Suppressor macrophage treated with lipopolysaccharide for 1 hour (primary cell): ENCODE measurements at regions not wholly inside any gene's neighbourhood (a gene's known extent, or its start where the extent isn't known, plus 50 kb on each side); places are given as distances from the start of the nearest gene placed in this dataset.
"Not testable (repeated sequence)": the region's sequence is repeated elsewhere in the genome, so short reads cannot be mapped to it uniquely, and the experiment has no call there.

ENCODE experiments used
- DNase-seq, 3 donors: peaks; one replicate each; pipeline ENCODE4 v3.0.0-alpha.2; 2020 to 2022

DNA sequence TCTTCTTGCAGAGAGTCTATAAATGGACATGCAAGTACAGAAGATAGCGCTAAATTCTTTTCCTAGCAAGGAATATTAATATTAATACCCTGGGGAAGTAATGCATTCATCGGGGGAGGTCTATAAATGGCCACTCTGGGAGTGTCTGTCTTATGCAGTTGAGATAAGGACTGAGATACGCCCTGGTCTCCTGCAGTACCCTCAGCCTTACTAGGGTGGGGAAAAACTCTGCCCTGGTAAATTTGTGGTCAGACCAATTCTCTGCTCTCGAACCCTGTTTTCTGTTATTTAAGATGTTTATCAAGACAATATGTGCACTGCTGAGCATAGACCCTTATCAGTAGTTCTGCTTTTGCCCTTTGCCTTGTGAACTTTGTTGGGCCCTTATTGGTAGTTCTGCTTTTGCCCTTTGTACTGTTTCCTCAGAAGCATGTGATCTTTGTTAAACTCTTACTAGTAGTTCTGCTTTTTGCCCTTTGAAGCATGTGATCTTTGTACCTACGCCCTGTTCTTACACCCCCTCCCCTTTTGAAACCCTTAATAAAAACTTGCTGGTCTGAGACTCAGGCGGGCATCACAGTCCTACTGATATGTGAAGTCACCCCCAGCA lies 1956.2 kb downstream of the PCDH9 start:
- DNase-seq = peak in 1 of 3 donors; percentile 1

DNA sequence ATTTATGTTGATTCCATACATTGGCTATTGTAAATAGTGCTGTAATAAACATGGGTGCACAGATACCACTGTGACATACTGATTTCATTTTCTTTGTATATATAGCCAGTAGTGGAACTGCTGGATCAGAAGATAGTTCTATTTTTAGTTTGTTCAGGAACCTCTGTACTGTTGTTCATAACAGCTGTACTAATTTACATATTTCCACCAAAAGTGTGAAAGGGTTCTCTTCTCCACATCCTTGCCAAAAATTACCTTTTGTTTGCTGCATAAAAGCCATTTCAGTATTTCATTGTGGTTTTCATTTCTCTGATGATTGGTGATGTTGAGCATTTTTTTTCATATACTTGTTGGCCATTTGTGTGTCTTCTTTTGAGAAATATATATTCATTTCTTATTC lies 1962.1 kb downstream of the PCDH9 start:
- no peak for DNase-seq

GRCh38 chr13:65265988-65266387 lies 1964.1 kb downstream of the PCDH9 start:
- DNase-seq = no peak

DNA sequence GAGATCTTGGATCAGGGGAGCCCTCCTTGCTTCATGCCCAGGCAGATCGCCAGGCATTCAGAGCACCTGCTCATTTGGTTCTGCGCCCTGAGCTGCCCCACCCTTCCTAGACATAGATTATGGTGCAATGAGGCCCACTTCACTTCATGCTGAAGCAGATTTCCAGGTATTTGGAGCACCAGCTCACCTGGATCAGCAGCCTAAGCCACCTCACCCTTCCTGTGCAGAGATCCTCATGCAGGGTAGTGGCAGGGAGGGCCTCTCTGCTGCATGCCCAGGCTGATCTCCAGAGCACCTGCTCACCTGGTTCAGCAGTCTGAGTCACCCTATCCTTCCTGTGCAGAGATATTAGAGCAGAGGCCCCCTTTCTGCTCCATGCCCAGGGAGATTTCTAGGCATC lies 1966.1 kb downstream of the PCDH9 start:
- no peak for DNase-seq

DNA sequence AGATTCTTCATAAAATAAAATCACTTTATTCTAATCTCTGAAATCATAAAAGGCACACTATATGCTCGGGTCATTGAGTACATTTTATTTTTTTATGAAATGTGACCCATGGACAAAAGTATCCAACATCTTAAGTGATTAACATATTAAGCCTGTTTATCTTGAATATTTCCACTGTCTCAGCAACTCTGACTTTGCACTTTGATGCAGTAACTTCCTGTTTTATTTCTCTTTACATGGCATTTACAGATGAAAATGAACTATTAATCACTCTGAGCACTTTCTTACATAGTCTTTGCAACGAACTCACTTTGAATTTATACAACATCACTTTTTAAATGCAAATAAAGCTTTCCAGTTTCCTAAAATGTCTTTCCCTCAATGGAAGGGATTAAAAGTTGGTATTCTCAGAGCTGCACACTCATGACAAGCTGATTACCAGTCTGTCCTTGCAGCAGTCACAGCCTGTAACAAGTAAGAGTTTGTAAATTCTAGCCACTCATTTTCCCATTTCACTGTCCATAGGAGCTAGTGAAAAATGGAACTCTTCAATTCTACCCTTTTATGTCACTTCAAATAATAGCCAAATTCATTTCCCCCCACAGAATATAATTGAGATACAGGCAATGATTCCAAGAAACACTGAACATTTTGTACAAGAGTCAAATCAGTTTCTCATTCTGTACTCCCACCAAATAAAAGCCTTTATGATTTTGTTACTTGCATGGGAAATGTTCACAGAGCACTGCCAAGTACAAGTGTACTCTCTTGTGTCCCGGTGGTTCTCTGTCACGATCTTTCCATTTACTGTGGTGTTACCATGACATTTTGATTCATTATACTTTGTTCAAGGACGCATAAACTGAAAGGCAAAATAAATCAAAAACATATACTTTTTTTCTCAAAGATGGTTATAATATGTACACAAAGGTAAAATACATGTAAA lies 1968.9 kb downstream of the PCDH9 start:
- DNase-seq = peak; percentile 1 to 25 (median 24)

DNA sequence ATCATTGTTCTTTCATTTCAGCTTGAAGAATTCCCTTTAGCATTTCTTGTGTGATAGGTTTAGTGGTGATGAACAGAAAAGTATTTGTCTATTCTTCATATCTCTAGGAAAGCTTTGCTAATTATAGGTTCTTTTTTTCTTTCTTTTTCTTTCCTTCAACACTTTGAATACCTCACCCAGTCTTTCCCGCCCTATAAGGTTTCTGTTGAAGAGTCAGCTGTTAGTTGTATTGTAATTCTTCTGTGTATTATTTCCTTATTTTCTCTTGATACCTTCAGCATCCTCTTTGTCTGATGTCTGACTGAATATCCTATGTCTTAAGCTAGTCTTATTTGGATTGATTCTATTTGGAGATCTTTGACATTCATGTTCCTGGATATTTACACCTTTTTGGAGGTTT lies 1989.4 kb downstream of the PCDH9 start:
- no peak for DNase-seq

GRCh38 chr13:65236841-65237418 lies 1993.2 kb downstream of the PCDH9 start:
- no peak for DNase-seq

- no peak for DNase-seq
Observed at GRCh38 chr13:65217471-65217995, 2012.6 kb downstream of the PCDH9 start.

GRCh38 chr13:65202845-65203244 lies 2027.3 kb downstream of the PCDH9 start:
- DNase-seq = not testable (repeated sequence)

DNA sequence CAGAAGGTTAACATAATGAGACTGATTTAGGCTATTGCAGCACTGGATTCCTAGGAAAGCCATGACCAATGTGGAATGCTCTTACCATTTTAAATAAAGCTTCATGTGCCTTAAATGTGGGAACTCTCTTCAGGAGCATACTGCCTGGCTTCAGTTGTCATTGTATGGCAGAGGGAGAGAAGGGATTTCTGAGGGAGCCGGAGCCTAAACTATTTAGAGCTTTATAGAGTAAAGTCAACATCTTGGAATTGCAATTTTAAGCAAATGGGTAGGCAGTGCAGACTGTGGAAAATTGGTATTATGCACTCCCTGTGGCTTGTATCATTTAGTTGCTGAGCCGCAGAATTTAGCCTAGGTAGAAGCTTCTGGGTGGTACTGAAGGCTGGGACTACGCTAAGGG lies 2041.4 kb downstream of the PCDH9 start:
- no peak for DNase-seq

GRCh38 chr13:65168026-65168425 lies 2062.1 kb downstream of the PCDH9 start:
- DNase-seq = no peak

DNA sequence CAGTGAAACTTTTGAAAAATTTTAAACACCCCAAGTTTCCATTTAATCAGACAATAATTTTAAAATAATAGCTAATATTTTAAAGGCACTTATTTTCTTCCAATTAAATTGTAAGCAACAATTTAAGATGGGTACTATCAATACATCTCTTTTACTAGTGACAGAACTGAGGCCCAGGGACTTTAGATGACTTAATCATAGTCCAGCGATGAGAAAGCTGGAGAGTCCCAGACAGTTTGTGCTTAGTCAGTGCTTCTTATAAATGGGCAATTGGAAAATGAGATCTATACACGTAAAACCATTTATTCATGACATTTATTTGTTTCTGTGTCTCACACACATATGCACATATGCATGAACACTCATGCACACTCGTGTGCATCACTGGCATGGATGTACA lies 2063.5 kb downstream of the PCDH9 start:
- no peak for DNase-seq

- no peak for DNase-seq
Observed at GRCh38 chr13:65159803-65160202, 2070.3 kb downstream of the PCDH9 start.

GRCh38 chr13:65155861-65156260 lies 2074.3 kb downstream of the PCDH9 start:
- no peak for DNase-seq

DNA sequence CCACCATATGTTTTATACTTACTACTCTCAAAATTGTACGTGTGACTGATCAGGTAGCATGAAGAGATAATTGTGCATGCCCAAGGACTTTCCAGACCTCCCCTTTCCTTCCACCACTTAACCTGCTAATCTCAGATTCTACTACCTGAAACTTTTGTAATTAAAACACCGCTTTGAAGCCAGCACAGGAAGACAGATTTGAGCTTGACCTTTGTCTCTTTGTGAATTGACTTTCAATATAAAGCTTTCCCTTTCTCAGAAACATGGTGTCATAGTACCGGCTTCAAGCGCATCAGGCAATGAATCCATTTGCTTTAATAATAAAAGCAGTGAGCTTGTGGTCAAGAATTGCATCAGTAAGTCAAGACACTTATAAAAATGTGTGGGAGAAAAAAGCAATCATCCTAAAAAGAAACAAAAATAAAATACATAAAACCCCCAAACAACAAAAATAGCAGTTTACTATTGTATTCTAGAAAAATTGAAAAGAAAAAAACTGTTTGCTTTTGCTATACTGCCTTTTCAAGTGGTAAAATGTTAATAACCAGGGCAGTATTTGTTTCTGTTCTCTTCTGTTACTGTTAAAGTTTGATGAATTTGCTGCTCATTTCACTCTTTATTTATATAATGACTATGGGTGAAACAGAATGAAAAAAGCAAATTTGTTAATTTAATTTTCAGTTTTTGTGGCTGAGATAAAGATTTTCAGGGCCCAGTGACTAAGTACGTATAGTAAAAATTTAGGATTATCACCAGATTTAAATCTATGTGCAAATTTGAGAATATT lies 2075.3 kb downstream of the PCDH9 start:
- no peak for DNase-seq

GRCh38 chr13:65149687-65150086 lies 2080.4 kb downstream of the PCDH9 start:
- no peak for DNase-seq

DNA sequence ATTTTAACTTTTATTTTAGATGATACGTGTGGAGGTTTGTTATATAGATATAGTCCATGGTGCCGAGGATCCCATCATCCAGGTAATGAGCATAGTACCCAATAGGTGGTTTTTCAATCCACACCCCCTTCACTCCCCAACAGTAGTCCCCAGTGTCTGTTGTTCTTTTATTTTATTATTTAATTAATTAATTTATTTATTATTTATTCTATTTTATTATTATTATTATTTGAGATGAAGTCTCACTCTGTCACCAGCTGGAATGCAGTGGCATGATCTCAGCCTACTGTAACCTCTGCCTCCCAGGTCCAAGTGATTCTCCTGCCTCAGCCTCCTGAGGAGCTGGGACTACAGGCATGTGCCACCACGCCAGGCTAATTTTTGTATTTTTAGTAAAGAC lies 2086.2 kb downstream of the PCDH9 start:
- no peak for DNase-seq

DNA sequence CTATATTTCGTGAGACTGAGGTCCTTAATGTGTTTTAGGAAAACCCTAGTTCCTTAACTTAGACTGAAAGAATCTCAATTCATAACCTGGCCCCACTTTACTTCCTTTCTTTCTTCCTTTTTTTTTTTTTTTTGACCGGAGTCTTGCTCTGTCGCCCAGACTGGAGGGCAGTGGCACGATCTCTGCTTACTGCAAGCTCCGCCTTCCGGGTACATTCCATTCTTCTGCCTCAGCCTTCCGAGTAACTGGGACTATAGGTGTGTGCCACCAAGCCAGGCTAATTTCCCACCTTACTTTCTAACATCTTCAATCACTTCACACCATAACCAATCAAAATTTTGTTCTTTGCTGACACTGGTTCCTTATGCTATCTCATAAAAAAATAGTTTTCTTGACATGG lies 2097.0 kb downstream of the PCDH9 start:
- no peak for DNase-seq

DNA sequence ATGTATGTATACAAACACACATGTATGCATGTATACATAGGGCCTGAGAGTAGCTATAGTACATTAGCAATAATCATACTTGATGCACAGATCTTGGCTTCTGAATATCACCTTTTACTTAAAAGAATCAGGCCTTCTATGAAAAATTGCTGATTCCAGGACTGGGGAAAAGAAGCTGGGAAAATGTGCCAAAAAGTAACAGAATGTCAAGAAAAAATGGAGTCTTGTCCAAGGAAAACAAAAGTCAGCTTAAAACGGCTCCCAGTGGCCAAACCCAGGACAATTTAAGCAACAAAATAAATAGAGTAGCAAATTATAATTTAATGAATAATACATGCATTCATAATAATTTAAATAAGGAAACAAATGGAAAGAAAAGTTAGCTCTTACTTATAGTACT lies 2104.9 kb downstream of the PCDH9 start:
- DNase-seq = no peak

DNA sequence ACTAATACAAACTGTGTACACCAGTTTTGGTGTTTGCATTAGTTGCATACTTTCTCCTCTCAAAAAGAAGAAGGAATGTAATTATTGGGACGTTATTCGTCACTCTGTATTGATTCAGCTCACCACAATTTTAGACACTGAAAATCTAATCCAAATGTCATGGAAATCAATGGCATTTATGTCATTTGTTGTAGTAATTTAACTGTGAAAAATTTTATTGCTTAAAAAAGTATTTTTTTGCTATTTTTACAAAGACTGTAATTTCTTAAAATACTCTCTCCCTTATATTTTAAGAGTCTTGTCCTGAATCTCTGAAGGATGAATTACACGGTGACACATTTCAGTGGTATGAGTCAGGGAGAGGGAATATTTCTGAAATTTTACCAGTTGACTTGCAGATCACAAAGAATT lies 2117.6 kb downstream of the PCDH9 start:
- DNase-seq = no peak

DNA sequence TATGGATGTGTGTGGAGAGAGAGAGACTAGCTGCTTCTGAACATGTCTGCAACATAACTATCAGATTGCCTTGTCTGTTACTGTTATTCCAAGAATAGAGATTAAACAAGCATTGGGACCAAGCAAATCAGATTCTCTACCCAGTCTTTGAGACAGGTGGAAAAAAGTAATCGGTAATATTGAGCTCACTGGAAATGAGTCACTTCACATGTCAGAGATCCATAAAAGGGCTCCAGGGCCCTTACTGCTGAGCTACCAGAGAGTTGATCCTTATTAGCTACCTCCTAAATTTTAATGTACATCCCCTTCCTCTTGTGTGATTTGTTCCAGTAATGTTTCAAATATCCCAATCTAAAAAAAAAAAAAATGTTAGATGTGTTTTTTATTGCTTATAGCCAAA lies 2118.0 kb downstream of the PCDH9 start:
- no peak for DNase-seq

GRCh38 chr13:65111223-65111622 lies 2118.9 kb downstream of the PCDH9 start:
- DNase-seq = no peak

DNA sequence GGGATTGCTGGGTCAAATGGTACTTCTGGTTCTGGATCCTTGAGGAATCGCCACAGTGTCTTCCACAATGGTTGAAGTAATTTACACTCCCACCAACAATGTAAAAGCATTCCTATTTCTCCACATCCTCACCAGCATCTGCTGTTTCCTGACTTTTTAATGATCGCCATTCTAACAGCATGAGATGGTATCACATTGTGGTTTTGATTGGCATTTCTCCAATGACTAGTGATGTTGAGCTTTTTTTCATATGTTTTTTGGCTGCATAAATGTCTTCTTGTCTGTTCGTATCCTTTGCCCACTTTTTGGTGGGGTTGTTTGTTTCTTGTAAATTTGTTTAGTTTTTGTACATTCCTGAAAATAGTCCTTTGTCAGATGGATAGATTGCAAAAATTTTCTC lies 2125.7 kb downstream of the PCDH9 start:
- not testable (repeated sequence) for DNase-seq
